ENCODE measurements at regions not wholly inside any gene's neighbourhood (a gene's known extent, or its start where the extent isn't known, plus 50 kb on each side); places are given as distances from the start of the nearest gene placed in this dataset.

DNA sequence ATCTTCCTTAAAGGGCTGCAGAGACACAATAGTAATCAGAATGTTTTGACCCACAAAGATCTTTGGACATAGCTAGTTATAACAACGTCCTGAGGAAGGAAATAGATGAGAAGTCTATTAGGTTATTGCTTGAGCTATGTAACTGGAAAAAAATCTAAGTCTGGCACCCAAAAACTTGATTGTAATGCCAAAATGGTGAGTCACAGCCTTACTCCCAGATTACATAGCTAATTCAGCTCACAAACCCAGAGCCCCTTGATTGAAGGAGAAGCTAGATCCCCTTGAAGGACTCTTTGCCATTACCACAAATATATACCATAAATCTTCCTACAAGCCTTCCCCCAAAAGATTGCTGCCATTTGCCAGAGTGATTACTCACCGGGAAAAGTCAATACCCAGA is 341.8 kb upstream of the KIF2A start:
- TF ChIP-seq, protein P1, sequence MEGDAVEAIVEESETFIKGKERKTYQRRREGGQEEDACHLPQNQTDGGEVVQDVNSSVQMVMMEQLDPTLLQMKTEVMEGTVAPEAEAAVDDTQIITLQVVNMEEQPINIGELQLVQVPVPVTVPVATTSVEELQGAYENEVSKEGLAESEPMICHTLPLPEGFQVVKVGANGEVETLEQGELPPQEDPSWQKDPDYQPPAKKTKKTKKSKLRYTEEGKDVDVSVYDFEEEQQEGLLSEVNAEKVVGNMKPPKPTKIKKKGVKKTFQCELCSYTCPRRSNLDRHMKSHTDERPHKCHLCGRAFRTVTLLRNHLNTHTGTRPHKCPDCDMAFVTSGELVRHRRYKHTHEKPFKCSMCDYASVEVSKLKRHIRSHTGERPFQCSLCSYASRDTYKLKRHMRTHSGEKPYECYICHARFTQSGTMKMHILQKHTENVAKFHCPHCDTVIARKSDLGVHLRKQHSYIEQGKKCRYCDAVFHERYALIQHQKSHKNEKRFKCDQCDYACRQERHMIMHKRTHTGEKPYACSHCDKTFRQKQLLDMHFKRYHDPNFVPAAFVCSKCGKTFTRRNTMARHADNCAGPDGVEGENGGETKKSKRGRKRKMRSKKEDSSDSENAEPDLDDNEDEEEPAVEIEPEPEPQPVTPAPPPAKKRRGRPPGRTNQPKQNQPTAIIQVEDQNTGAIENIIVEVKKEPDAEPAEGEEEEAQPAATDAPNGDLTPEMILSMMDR (IDR thresholded peaks at IDR 0.05) = no peak
- TF ChIP-seq POLR2A (IDR thresholded peaks at IDR 0.05) = no peak
